ENCODE measurements at regions not wholly inside any gene's neighbourhood (a gene's known extent, or its start where the extent isn't known, plus 50 kb on each side); places are given as distances from the start of the nearest gene placed in this dataset.

- Histone ChIP-seq H3K4me1 (ENCODE audit: control insufficient read depth, insufficient read depth, low read length) (no peaks in the 10 kb centered on the region), H3K79me2 (ENCODE audit: control insufficient read depth, insufficient read depth, low read length) (no peaks in the 10 kb centered on the region), H3K4me2 (ENCODE audit: control insufficient read depth, insufficient read depth) (no peak overlapping the region), H3K27ac (ENCODE audit: control insufficient read depth, insufficient read depth) (no peak overlapping the region), H3K36me3 (ENCODE audit: control insufficient read depth in 2 of 2, insufficient read depth in 2 of 2, low read length in 1 of 2) (no peaks in the 10 kb centered on the region), H3K27me3 (replicated peaks in 1 of 2; ENCODE audit: control insufficient read depth in 2 of 2, insufficient read depth in 2 of 2, low read length in 1 of 2) (no peaks in the 10 kb centered on the region), H4K20me1 (ENCODE audit: control insufficient read depth, insufficient read depth) (no peaks in the 10 kb centered on the region), H2AFZ (ENCODE audit: control insufficient read depth, low read depth, low read length) (no peak overlapping the region), H3K9me3 (replicated peaks; ENCODE audit: control insufficient read depth, insufficient read depth, low read length) (no peaks in the 10 kb centered on the region), H3K9ac (ENCODE audit: control insufficient read depth, insufficient read depth, low read length) (no peak overlapping the region), H3K4me3 (no peak overlapping the region)
- 13% methylated on average over 3 of the region's 3 CpGs for WGBS (ENCODE audit: insufficient coverage, insufficient replicate concordance, low lambda C conversion rate, missing lambda C conversion rate)
- FAIRE-seq (no peak), ATAC-seq (no peak), DNase-seq (ENCODE audit: low read depth, low spot score) (no peak)
- no TSS peak for BruUV-seq (replicated peaks)
- TF ChIP-seq PRDM15 (CRISPR knock-in tag; IDR thresholded peaks at IDR 0.05), result no peak
- TF ChIP-seq SREBF2 (IDR thresholded peaks at IDR 0.05; ENCODE audit: low read length), result no peak
- in situ Hi-C loops (cut with MboI) (no loop called here), intact Hi-C loops (cut with micrococcal nuclease; ENCODE audit: unreplicated experiment) (no loop called here)
- RAD21 ChIA-PET (ENCODE audit: unreplicated experiment), result no interaction called here
- POLR2A ChIA-PET, result no interaction called here
- CTCF ChIA-PET, result interaction anchor here (1.1 kb wide), 1 partner anchor 36 kb away, joined by 3 read pairs; no protein-coding TSS in a partner anchor
- SMC1A ChIA-PET (ENCODE audit: uncharacterized antibody, unreplicated experiment), result interaction anchor here (0.6 kb wide), 1 partner anchor 276 kb away, joined by 3 read pairs; no protein-coding TSS in a partner anchor
Measured at GRCh38 chr2:34534761-34535160, 935.7 kb upstream of the FAM98A start.

DNA sequence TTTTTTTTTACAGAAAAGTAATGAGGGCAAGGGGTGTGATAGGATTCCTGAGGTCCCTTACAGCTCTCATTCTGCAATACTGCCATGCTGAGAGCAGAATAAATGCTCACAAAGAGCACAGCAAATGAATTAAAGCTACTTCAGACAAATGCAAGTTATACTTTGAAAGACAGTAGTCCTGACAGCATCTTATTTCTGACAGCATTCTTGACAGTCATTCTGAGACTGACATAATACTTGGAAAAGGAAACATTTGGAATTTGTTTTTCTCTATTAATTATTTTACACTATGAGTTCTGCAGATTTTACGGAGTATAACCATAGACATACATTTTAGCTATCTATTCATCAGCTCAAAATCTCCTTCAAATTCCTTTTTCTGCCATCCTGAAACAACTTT, 935.2 kb upstream of the FAM98A start:
- H3K9ac ChIP-seq (ENCODE audit: control insufficient read depth, insufficient read depth, low read length), result no peak overlapping the region
- no peak for DNase-seq (ENCODE audit: low read depth, low spot score)
- H3K4me3 ChIP-seq, result no peak overlapping the region
- 4% methylated on average over 1 of the region's 1 CpG for WGBS (ENCODE audit: insufficient coverage, insufficient replicate concordance, low lambda C conversion rate, missing lambda C conversion rate)
- no peaks in the 10 kb centered on the region for H3K36me3 ChIP-seq (ENCODE audit: control insufficient read depth in 2 of 2, insufficient read depth in 2 of 2, low read length in 1 of 2)
- H3K79me2 ChIP-seq (ENCODE audit: control insufficient read depth, insufficient read depth, low read length), result no peaks in the 10 kb centered on the region
- no peaks in the 10 kb centered on the region for H3K9me3 ChIP-seq (replicated peaks; ENCODE audit: control insufficient read depth, insufficient read depth, low read length)
- ChIA-PET CTCF (no interaction called here), RAD21 (ENCODE audit: unreplicated experiment) (no interaction called here), POLR2A (no interaction called here), SMC1A (ENCODE audit: uncharacterized antibody, unreplicated experiment) (interaction anchor here (0.6 kb wide), 1 partner anchor 276 kb away, joined by 3 read pairs; no protein-coding TSS in a partner anchor)
- no TSS peak for BruUV-seq (replicated peaks)
- no peak for FAIRE-seq
- H3K27me3 ChIP-seq (replicated peaks in 1 of 2; ENCODE audit: control insufficient read depth in 2 of 2, insufficient read depth in 2 of 2, low read length in 1 of 2), result no peaks in the 10 kb centered on the region
- in situ Hi-C loops (cut with MboI) (no loop called here), intact Hi-C loops (cut with micrococcal nuclease; ENCODE audit: unreplicated experiment) (no loop called here)
- H2AFZ ChIP-seq (ENCODE audit: control insufficient read depth, low read depth, low read length), result no peak overlapping the region
- ATAC-seq, result no peak
- H3K4me2 ChIP-seq (ENCODE audit: control insufficient read depth, insufficient read depth), result no peak overlapping the region
- H3K4me1 ChIP-seq (ENCODE audit: control insufficient read depth, insufficient read depth, low read length), result no peaks in the 10 kb centered on the region
- H3K27ac ChIP-seq (ENCODE audit: control insufficient read depth, insufficient read depth), result no peak overlapping the region
- H4K20me1 ChIP-seq (ENCODE audit: control insufficient read depth, insufficient read depth), result no peaks in the 10 kb centered on the region
- TF ChIP-seq NR2F1 (conservative IDR thresholded peaks at IDR 0.05), result no peak
- TF ChIP-seq EZH2 (IDR thresholded peaks at IDR 0.05; ENCODE audit: borderline replicate concordance, control insufficient read depth, low read depth, low read length), result no peak
- TF ChIP-seq BCL11A (IDR thresholded peaks at IDR 0.05; ENCODE audit: low read depth, low read length), result no peak
- TF ChIP-seq TCF7 (IDR thresholded peaks at IDR 0.05; ENCODE audit: borderline replicate concordance), result no peak
- no peak for TF ChIP-seq ZNF274 (IDR thresholded peaks at IDR 0.05; ENCODE audit: insufficient read depth, insufficient read length)
- no peak for TF ChIP-seq ZSCAN29 (IDR thresholded peaks at IDR 0.05)
- TF ChIP-seq HSF1 (IDR thresholded peaks at IDR 0.05; ENCODE audit: low read depth, low read length), result no peak
- no peak for TF ChIP-seq CBX3 (IDR thresholded peaks at IDR 0.05; ENCODE audit: borderline replicate concordance, low read depth)
- TF ChIP-seq IRF5 (IDR thresholded peaks at IDR 0.05; ENCODE audit: borderline replicate concordance), result no peak

Data from GM12878 (cell line).